ENCODE measurements at regions not wholly inside any gene's neighbourhood (a gene's known extent, or its start where the extent isn't known, plus 50 kb on each side); places are given as distances from the start of the nearest gene placed in this dataset.

DNA sequence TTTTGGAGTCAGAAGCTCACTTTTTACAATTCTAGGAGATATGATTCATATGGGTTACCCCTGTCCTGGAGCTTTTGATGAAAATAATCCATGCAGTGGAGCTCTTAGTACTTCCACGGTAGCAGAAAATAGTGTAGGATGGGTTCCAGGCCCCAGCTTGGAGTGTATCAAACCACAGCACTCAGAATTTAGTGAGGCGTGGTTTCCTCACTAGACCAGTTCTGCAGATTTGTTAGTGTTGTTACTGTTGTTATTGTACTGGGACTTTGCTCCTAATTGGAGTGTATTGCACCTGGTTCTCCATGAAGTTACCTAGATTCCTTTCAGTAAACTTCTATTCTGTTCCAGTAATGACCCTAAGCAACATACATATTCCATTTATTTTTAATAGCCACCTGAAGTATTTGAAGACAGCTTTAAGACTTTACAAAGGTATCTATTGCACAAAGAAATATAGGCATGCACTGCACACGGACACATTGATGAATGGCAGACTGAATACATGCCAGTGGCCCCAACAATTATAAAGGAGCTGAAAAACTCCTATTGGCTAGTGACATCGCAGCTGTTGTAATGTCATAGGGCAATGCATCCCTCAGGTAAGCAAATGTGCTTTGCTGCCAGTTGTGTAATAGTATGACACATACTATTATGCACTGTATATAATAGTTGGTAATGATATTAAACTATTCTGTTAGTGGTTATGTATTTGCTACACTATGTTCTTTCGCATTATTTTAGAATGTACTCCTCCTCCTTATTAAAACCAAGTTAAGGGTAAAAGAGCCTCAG, 1058.0 kb downstream of the KCNT2 start:
- DNase-seq, result no peak

DNA sequence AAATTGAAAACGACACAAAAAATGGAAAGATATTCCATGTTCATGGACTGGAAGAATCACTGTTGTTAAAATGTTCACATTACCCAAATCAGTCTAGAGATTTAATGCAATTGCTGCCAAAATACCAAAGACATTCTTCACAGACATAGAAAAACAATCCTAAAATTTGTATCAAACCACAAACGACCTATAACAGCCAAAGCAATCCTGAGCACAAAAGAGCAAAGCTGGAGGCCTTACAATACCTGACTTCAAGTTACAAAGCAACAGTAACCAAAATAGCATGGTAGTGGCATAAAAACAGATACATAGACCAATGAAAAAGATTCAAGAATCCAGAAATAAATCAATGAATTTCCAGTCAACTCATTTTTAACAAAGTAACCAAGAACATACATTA, 1077.3 kb downstream of the KCNT2 start:
- DNase-seq, result peak; percentile 42

DNA sequence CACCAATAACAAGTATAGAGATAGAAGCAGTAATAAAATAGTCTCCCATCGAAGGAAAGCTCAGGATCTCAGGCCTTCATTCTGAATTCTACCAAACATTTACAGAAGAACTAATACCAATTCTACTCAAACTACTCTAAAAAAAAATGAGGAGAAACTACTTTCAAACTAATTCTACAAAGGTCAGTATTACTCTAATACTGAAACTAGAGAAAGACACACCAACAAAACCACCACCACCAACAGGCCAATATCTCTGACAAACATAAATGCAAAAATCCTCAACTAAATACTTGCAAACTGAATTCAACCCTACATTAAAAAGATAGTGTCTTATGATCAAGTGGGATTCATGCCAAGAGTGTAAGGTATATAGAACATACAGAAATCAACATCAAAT, 1078.4 kb downstream of the KCNT2 start:
- no peak for DNase-seq

DNA sequence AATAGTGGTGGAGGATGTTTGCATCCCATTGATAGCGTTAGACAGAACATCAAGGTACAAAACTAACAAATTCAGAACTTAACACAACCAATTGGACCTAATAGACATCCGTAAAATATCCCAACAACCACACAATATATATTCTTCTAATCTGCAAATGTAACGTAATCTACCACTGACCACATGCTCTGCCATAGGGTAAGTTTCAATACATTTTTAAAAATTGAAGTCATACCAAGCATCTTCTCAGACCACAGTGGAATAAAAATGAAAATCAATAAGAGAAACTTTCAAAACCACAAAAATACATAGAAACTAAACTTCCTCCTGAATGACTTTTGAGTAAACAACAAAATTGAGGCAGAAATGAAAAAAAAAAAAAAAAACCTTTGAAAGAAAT, 1087.5 kb downstream of the KCNT2 start:
- no peak for DNase-seq

DNA sequence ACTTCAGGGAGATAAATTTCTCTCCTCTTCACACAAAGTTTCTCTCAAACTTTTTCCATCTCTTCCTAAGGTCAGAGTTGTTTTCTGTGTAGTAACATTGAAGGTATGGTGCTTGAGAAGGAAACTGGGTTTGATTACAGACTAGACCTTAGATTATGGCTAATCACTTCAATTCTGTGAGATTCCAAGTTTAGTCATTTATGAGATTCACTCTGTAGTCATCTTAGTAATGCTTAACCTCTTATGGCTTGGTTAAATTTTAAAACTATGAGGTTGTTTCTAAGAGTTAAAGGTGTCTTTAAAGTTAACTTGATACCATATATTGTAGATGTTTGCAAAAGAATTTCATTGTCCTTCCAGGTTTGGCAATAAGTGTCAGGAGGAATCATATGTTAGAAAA, 1092.2 kb downstream of the KCNT2 start:
- no peak for DNase-seq

DNA sequence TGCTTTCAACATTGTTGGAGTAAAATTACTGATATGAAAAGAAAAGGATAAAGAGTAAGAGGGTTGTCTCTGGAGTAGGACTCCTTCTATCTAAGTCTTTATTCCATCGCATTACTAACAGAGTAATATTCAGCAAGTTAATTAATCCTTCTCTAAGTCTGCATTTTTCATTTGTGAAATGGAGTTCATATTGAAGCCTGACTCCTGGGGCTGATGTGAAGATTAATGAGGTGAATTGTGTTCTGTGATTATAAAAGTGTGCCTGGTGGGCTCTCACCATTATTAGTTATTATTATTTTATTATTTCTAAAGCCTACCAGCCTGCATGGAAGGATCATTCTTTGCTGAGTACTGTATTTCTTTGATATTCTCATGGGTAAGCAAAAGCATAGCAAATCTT, 1096.7 kb downstream of the KCNT2 start:
- no peak for DNase-seq

DNA sequence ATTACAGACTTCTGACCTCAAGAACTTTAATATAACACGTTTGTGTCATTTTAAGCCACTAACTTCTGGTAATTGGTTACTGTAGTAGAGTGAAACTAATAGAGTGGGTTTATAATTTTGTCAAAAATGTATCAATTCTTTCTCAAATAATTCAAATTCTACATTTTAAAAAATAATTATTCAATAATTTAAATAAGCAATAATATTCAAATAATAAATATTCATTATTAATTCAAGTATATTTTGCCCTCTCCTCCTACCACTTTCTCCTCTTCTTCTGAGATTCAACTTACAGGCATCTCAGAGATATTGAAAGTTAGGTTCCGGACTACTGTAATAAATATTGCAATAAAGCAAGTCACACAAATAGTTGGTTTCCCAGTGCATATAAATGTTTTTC, 1107.1 kb downstream of the KCNT2 start:
- DNase-seq, result no peak

DNA sequence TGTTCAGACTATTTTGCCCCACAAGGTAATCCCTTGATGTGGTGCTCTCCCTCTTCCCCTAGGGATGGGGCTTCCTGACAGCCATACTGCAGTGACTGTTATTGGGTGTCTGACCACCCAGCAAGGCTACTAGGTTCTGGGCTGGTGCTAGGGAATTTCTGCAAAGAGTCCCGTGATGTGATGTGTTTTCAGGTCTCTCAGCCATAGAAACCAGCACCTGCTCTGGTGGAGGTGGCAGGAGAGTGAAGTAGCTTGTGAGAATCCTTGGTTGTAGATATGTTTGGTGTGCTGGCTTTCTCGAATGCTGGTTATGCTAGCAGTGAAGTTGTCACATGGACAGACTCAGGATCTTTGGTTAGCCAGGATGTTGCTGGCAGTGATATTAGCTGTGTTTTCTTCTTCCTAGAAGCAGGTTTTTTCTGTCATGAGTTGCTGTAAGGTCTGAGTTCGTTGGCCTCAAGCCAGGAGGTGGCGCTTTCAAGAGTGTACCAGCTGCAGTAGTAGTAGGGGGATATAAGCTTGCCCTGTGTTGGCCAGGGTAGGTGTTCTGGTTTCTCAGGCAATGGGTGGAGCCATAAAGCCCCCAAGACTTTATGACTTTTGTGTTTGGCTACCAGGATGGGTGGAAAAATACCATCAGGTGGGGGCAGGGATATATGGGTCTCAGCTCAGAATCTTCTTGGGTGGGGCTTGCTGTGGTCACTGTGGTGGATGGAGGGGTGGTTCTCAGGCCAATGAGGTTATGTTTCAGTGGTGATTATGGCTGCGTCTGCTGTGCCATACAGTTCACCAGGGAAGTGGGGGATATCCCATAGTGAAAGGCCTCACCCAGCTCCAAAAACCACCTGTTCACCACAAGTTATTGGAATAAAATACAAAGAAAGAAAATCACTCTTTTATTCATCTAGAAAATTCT, 1112.3 kb downstream of the KCNT2 start:
- no peak for DNase-seq

DNA sequence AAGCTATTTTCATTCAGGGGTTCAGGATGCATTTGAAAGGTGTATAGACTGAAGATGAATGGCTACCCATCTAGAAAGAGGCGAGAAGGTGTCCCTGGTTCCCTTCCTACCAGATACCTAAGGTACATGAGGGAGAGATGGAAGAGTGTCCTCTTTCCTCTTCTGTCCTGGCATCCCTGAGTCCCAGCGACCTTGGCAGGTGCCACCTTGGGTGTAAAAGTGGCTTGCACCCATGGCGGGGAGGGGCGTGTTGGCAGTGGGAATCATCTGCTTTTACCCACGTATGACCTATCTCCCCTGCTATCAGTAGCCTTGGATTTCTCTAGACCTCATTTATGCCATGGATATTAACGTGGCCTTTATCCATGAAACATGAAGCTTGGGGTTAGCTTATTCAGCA, 1126.1 kb downstream of the KCNT2 start:
- no peak for DNase-seq

DNA sequence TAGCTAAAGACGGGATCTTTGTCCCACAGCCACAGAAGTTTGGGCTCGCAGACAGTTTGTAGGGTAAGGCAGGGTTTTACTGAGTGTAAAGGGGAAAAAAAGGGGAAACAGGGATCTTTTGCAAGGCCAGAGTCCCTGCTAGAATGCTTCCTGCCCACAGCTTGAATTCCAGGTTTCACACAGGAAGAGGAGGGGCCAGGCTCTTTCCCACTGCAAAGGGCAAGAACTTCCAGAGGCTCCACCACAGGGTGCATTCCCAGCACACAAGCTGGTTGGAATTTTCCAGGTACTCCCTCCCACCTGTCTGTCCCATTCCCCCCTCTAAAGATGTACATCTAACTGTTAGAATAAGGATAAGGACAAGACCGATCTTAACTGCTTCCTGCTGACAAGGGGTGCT, 1126.9 kb downstream of the KCNT2 start:
- no peak for DNase-seq

DNA sequence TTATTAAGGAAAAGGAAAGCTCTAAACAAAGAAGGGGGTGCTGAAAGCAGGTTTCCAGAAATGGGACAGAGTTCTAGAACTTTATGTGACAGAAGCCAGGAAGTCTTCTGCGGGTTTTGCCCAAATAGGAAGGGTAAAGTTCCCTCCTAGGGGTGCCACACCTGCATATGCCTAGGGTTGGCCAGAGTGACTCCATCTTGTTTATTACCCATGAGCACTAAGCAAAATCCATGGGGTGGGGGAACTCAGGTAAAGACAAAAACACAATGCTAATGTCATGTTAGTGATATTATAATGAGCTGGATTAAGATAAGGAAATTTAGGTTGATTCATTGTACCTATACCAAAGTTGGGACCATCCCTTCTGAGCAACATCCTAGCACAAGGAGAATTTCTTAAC, 1132.7 kb downstream of the KCNT2 start:
- no peak for DNase-seq

DNA sequence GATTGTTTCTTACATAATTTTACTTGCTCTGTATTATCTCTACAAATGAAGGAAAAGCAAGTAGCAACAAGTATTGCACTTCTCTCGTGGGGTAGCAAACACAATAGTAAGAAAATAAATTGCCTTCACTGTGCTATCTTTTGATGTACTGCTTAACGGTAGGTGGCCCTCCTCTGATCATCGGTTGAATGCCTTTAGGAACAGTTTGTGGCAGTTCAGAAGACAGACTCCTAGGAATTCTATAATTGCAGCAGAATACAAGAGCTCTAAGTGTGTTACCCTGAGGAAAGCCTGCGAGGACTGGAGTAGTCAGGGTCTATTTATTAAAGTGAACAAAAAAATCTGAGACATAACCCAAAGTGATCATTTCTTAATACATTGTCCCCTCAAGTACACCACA, 1135.9 kb downstream of the KCNT2 start:
- DNase-seq, result no peak

DNA sequence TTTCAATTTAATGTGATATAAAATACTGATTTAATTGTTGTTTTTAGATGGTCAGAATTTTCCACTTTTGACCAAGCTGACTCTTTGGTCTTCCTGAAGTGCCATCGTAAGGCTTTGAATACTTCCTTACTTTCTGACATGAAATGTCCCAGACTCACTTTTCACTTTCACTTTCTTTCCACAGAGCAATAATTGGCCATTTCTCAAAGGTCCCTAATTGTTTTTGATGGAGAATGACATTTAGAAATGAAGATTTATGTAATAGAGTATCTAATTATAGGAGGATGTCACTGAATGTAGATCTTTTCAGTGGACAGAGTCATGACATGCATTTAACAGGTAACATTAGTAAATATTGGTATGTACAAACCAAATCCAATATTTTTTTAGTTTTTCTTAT, 1141.6 kb downstream of the KCNT2 start:
- no peak for DNase-seq

DNA sequence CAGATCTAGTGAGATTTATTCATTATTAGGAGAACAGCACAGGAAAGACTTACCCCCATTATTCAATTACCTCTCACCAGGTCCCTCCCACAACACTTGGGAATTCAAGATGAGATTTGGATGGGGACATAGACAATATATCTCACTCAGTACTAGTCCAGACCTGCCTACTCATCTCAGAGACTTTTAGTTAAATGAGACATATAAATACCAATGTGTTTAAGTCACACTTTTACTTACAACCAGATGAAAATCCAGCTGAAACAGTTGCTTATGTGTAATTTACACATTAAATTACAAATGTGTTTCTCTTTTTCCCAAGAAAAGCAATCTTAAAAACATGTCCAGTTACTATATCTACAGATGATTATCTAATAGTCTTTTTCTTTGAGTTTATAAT, 1145.6 kb downstream of the KCNT2 start:
- DNase-seq, result peak; percentile 51

DNA sequence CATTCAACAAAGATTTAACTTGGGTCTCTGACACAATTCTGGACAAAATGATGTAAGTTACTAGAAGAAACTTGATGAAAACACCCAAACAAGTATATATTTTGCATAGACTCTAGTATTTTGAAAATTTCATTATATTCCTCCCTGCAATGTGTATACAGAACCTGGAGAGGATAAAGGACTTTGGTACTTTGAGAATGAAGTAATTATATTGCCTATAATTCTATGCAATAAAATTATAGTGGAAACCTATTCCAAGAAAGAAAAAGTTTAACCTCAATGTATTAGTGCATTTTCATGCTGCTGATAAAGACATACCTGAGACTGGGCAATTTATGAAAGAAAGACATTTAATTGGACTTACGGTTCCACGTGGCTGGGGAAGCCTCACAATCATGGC, 1146.1 kb downstream of the KCNT2 start:
- no peak for DNase-seq

DNA sequence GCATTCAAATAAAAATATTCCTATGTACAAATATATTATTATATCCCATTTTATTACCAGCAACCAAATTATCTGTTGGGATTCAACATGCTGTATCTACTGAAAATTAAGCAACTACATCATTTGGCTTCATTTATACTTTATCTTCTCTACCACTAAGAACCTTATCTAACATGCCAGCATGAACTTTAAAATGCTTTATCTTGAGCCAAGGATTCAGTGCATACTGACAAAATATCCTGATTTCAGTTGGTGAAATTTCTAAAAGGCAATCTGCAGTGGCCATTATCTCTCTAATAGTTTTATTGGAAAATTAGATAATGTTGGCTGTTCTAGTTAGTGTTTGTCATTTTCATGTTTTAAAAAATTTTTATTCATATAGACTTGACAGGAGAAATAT, 1149.9 kb downstream of the KCNT2 start:
- DNase-seq, result no peak

DNA sequence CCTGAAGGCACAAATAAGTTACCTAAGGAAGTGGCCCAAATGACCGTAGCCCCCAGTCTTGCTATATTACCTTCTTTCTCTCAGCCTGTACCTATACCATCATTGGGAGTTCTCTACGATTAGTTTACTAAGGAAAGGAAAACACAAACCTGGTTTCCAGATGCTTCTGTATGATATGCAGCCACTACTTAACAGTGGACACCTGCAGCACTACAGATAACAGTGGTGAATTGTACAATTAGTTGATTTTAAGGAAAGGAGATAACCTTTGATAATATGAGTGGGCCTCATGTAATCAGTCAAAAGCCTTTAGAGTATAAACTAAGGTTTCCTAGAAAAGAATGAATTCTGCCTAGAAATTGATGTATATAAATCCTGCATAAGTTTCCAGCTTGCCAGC, 1157.4 kb downstream of the KCNT2 start:
- no peak for DNase-seq

DNA sequence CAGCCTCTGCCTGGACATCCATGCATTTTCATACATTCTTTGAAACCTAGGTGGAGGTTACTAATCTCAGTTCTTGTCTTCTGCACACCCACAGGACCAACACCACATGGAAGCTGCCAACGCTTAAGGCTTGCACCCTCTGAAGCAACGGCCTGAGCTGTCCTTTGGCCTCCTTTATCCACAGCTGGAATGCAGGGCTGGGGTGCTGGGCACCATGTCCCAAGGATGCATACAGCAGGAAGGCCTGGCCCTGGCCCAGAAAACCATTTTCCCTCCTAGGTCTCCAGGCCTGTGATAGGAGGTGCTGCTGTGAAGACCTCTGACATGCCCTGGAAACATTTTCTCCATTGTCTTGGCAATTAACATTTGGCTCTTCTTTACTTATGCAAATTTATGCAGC, 1168.6 kb downstream of the KCNT2 start:
- DNase-seq, result no peak

DNA sequence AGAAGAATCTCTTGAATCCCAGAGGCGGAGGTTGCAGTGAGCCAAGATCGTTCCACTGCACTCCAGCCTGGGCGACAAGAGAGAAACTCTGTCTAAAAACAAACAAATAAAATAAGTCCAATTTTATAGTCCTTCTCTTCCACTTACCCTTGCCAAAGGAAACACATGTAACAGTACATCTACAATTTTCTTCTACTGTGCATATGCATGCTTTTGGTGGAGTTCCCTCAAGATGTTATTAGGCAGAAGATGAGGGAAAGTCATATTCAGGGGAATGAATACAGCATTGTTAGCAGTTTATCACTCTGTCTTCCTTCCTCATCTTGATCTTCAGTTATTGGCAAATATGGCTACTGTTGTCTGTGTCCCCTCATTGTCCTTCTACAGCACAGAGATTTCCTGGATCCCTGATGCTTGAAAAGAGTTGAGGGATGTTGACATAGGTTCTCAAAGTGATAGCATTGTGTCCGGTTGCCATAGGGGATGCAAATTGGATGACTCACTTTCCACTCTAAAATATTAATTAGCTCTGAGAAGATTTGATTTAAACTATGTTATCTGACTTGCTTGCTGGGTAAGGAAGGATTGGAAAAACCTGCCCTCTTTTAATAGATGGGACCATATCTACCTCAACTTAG, 1173.6 kb downstream of the KCNT2 start:
- DNase-seq, result no peak

DNA sequence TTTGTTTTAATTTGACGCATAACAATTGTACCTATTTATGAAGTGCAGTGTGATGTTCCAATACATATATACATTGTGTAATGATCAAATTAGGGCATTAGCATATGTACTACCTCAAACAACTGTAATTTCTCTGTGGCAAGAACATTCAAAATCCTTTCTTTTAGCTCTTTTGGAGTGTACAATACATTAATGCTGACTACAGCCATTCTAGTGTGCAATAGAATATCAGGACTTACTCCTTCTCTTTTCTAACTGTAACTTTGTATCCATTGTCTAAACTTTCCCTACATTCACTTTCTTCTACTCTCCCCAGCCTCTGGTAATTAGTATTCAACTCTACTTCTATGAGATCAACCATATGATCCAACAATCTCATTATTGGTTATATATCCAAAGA, 1177.4 kb downstream of the KCNT2 start:
- no peak for DNase-seq

DNA sequence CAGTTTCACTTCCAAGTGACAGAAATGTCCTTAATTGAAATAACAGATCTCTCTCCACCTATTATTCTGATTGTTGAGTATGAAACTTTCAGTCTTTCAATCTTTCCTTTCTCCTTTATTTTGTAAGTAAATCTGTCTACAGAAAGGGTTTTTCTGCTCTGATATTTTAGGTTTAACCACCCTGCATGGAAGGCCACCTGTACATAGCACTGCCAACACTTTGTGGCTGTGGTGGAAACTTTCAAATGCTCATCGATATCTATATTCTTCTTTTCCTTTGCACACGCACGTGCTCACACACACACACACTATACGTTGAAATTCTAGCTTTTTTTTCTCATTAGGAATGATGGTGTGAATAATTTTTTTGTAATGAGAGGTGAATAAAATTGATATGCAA, 1179.3 kb downstream of the KCNT2 start:
- no peak for DNase-seq

DNA sequence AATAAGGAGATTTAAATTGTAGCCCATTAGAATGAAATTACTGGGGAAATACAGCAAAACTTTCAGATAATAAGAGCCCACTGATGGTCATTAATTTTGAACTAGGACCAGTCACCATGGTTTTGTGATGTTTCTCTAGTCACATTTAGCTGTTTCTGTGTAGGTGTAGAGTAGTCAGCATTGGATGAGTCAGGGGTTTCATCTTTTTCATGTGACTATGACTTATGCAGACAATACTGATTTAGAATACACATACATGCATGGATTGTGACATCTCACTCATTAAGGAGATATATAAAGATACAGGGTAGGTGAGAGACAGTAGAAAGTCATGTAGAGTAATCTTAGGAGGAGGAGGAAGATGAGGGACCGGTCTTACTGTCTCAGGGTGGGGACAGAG, 1192.7 kb downstream of the KCNT2 start:
- DNase-seq, result no peak

DNA sequence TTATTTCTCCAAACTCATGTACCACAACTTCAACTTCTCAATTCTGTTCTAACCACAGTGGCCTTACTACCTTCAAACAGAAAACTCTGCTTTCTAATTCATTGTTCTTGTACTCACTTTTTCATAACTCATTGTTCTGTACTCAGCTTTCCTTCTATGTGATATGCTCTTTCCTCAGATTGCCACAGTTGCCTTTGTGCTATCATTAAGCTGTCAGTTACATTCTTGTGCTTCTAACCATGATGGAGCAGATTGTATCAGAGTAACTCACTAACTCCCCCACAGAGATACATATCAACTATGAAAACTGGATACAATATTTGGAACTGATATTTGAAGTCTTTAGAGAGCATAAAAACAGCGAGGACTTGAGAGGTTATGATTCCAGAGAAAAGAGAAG, 1213.7 kb downstream of the KCNT2 start:
- peak; percentile 1 for DNase-seq

DNA sequence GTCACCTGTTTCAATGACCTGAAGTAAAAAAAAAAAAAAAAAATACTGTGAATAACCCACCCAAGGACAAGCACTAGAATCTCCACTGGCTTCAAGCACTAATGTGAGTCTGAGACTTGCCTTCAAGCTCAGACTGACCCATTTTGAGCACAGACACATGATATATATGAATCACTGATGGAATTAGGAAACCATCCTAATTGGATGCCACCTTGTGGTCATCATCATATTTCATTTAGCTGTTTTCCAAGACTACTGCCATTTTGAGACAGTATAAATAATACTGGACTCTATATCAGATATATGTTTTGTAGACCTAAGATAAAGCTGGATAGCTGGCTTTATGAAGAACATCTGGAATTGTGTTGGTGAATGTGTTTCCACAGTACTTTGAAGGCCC, 1232.0 kb downstream of the KCNT2 start:
- DNase-seq, result peak; percentile 7

Data from fibroblast of skin of back (primary cell).